Left ventricle myocardium superior (tissue), 1 donor: ENCODE measurements at regions not wholly inside any gene's neighbourhood (a gene's known extent, or its start where the extent isn't known, plus 50 kb on each side); places are given as distances from the start of the nearest gene placed in this dataset.
A peak's percentile ranks its signal among the peaks of the same experiment; 100 is the strongest.

ENCODE experiments used
- ATAC-seq: fragments of 200-7000 bp; cut with Tn5 transposase; one replicate; pipeline ENCODE4 v1.9.1; 2020; ENCODE audit warnings: mild to moderate bottlenecking, moderate library complexity
- DNase-seq: peaks from one replicate; pipeline ENCODE4 v3.0.0-alpha.2; 2020
- intact Hi-C: fragments of 100-400 bp; cut with micrococcal nuclease; formaldehyde crosslinking; loops from one replicate; pipeline ENCODE4 v1.11.0; 2022
- donor health status: DM: no; HTN: yes; CAD: no; lungs with severe emphysema.

DNA sequence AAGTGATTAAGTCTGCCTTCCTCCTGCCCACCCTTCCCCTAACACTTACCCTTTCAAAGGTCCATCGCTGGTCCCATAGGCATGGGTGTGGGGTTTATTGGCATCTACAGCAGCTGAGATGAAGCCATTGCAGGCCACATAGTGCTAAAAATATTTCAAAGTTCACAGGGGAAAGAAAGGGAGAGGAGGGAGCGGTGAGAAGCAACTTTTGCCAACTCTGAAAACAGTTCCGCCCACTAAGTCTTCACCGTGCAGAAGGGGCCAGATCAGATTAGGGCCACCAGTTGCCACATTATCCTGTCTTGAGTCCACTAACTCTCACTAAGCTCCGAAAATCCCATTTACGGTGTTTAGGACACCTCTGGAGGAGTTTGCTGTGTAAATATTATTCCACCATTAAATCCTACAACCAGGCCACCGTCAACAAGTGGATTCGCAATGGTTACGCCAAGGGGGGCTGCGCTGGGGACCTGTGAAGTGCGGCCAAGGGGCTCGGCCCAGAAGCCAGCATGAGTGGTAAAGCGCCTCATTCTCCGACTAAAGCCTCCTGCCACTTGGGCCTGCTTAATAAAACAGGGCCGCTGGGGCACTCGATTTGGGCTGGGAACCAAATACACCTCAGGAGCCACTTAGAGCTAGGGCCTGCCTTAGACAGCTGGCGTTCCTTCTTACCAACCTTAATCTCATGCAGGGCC lies 534.9 kb downstream of the MIAT start:
- intact Hi-C loops = no loop called here
- DNase-seq = no peak
- peak; percentile 18 for ATAC-seq

DNA sequence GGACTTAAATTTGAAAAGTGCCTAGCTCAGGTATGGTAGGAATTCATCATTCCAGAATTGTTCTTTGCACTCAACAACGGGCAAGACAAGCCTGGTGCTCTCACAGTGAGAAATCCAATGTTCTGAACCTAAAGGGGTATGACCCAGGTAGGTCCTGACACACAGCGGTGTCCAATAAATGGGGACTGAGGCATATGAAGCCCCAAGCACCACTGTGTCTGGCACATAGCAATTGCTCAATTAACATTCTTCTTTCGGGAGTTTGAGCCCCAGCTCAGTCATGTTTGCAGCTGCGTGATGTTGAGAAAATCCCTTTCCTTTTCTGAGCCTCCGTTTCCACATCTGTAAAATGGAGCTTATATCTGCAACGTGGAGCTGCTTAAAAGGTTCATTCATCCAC lies 535.8 kb downstream of the MIAT start:
- intact Hi-C loops = no loop called here
- ATAC-seq = no peak
- no peak for DNase-seq

DNA sequence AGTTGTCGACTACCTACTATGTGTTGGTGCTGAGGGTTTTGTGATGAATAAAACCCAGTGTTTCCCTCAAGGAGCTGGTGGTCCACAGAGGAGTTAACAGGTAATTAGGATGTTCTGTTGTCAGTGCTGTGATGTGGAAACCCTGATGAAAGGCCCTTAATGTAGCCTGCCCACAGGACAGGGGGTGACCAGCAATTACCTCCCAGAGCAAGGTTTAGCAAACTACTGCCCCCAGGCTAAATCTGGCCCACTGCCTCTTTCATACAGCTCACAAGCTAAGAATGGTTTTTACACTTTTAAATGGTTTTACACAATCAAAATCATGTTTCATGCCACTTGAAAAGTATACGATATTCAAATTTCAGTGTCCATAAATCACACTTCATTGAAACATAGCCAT lies 536.2 kb downstream of the MIAT start:
- intact Hi-C loops = no loop called here
- ATAC-seq = no peak
- DNase-seq = no peak

DNA sequence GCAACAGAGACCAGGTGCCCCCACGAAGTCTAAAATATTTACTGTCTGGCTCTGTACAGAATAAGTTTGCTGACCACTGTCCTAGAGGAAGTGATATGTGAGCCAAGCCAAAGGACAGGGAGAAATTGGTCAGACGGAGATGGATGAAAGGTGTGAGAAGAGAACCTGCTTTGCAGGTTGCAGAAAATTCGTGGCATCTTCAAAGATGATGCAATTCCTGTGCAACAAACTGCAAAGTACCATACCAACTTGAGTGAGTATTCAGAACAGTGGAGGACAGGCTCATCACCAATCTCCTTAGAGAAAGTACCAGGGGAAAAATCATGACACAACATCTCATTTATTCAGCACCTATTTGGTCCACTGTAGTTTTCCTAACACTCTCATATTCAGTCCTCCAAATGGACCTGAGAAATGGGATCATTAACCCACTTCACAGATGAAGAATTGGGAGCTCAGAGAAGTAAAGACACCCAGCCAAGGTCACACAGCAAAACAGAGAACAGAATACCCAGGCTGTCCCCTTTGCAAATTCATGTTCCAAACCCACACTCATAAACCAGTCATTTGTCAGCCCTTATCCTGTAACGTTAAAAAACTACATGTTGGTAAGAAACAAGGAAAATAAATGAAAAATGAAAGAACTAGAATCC lies 536.8 kb downstream of the MIAT start:
- no peak for ATAC-seq
- intact Hi-C loops = no loop called here
- DNase-seq = no peak

DNA sequence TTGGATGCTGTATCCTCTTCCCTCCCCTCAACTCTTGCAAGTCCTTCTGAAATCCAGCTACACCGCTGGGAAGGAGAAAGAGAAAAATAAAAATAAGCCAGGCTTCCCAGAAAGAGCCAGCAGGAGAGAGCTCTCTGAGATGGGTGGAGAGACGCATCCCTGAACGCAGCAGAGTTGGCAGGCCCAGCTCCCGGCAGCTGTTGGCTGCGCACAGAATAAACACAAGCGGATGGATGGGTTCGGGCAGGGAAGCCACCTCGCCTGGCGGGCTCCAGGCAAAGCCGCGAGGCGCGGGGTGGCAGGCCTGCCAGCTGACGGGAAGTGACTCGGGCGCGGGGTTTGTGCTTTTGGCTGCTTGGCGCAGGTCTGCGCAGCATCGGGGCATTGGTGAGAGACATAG lies 537.7 kb downstream of the MIAT start:
- intact Hi-C loops = no loop called here
- peak; percentile 77 for DNase-seq
- peak; percentile 90 for ATAC-seq

DNA sequence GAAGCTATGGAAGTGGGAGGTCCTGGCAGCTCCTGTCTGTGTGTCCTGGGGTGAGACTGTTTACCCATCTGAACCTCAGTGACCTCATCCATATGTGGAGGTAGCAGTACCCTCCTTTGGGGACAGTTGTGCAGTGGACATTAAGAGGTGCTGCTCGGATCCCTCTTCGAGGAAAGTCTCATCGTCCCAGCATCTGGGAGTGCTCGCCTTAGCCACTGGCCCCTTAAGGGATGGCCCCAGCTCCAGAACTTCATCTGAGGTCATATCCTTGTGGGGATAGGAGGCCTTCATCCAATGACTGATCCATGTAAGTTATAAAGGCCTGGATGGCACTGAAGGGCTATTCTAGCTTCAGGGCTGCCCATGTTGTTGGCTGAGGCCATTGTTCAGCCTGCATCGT lies 538.1 kb downstream of the MIAT start:
- intact Hi-C loops = no loop called here
- DNase-seq (no peak), ATAC-seq (peak; percentile 76)

DNA sequence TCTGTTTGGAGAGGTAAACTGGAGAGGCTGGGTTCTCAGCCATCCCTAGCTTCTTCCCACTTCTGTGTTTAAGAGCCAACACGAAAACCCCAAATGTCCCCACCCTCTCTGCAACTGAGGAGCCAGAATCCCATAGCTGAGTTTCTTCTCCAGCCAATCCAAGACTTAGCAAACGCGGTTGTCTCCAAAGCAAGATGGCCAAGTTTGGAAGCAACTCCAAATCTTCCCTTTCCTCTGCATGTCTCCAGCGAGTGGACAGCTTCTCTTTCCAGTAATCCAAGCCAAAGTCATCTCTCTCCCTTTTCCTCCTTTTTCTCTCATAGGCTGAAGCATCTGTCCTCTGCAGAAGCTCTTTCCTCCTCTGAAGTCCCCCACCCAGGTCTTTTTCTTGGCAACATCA lies 539.2 kb downstream of the MIAT start:
- DNase-seq (no peak), ATAC-seq (peak; percentile 10)
- intact Hi-C loops = no loop called here

DNA sequence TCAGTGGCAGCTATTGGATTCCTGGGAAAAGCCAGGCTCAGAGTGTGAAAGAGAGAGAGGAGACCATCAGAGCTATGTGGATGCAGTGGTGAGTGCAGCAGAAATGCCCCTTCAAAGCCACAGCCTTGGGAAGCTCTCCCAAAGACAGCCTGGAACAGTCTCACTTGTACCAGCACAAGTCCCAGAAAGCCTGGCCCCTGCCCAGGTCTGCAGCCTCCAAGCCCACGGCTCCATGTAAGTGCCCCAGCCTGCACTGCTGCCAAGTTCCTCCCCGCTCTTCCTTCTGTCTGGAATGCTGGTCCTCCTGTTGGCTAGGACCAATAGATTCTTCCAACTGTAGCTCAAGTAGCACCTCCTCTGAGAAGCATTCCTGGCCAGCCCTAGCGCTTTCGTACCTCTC lies 539.7 kb downstream of the MIAT start:
- DNase-seq (no peak), ATAC-seq (no peak)
- intact Hi-C loops = no loop called here

DNA sequence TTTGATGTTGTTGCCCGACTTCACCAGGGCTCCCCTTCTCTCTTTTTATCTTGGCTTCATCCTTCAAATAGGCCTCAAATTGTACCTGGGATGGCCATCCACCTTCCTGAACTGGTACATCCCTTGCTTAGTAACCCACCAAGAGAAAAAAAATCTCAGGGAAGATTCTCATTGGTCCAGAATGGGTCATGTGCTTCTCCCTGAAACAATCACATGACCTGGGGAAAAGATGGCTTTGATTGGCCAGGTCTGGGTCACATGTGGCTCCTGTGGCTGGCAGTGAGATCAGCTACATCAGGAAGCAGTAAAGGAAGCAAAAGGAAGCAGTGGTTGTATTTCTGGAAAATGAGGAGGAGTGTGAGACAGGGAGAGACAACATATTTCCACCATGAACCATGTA lies 540.2 kb downstream of the MIAT start:
- intact Hi-C loops = no loop called here
- no peak for ATAC-seq

DNA sequence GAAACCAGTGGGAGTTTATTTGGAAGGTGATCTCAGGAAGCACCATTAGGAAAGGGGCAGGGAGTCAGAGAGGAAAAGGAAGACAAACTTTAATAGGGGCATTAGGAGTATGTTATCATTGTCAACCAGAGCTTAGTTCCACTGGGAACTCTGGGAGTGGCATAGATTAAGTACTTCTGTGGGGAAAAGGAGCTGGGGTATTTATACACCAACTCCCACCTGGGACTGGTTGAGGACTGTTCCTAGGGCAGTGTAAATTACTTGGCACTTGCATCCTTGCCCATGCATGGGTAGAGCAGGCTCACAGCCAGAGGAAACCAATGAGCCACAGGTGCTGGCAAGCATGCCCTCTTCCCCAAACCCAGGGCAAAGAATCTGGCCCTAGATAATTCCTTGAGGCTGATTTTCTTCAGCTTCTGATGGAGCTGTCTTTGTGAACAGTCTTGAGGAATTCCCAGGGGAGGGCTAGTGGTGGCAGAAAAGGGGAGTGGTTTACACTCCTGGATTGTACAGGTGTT lies 541.2 kb downstream of the MIAT start:
- no peak for DNase-seq
- ATAC-seq = no peak
- intact Hi-C loops = no loop called here

More for the DNA sequence above, 540.2 kb downstream of the MIAT start:
- DNase-seq = no peak

DNA sequence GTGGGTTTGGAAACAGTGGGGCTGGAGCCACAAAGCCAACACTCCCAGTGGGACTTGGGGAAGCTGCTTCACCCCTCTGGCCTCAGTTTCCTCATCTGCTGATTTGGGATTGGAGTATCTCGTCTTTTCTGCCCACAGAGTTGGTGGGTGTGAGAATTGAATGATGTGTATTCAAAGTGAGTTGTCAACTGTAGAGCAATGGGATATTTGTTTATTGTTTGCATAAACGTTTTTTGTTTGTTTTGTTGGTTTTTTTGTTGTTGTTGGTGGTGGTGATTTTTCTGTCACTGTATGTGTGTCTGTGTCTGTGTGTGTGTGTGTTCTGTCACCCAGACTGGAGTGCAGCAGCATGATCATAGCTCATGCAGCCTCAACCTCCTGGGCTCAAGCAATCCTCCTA lies 542.0 kb downstream of the MIAT start:
- DNase-seq (no peak), ATAC-seq (no peak)
- intact Hi-C loops = no loop called here

DNA sequence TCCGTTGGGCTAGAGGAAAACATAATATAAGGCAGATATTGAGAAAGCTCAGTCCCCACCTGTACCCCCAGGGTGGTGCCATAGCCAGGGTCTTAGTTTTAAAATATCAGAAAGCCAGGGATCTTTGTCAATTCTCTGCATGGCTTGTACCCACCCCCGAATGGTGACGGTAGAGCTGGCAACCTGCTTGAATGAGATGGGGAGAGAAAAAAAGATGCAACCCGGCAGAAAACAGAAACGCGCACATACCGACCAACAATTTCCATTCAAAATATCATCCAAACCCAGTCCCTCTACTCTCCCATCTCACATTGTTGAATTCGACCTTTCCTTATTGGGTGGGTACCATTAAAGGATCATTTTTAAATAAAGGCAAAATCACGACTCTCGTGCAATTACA lies 543.9 kb downstream of the MIAT start:
- ATAC-seq (no peak), DNase-seq (no peak)
- intact Hi-C loops = no loop called here

DNA sequence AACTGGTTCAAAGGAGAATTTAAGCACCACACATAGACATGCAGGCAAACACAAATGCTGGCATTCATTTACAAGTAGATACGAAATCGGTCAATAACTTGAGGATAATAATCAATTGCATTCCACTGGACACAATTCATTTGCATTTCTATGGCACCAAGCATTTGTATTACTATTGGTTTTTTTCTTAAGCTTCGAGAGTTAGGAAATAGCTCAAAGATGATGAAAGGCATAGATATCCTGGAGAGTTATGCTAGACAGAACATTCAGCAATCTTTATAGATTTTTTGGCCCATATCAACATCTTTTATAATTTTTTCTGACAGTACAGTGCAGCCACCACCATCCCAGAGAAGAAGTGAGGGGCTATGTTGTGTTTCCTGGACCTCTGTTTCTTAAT lies 544.4 kb downstream of the MIAT start:
- DNase-seq (no peak), ATAC-seq (no peak)
- intact Hi-C loops = no loop called here

DNA sequence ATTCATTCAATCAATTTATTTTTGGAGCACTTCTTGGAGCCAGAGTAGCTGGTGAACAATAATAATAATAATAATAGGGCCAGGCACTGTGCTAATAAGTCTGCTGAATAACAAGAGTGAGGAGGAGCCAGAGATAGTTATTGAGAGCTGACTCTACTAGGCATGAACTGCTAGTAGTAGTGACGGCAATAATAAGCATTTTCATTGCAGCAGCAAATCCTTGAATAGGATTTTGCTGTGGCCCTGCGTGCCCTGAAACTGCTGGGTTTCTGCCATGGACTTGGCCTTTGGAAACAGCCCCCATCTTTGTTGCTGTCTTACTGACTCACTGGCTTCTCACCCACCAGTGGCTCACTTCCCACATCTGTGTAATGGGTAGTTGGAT lies 545.9 kb downstream of the MIAT start:
- no peak for DNase-seq
- intact Hi-C loops = no loop called here
- ATAC-seq = no peak

DNA sequence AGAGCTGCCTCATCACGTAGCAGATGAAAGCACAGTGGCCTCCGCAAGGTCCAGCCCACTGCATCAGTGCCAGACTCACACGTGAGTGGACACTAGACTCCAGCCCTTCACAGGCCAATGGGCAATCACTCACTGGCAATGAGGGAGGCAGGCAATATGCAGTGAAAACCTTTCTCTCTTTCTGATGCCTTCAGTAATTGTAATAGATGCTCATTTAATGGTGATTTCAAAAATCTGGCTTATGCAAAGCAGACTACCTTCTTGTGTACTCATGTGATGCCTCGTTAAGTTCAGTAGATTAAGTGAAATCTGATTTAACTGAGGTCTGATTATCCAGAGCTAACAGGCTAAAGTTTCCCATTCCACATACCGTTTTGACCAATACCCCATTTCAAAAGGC lies 546.9 kb downstream of the MIAT start:
- intact Hi-C loops = no loop called here
- ATAC-seq (no peak), DNase-seq (no peak)

DNA sequence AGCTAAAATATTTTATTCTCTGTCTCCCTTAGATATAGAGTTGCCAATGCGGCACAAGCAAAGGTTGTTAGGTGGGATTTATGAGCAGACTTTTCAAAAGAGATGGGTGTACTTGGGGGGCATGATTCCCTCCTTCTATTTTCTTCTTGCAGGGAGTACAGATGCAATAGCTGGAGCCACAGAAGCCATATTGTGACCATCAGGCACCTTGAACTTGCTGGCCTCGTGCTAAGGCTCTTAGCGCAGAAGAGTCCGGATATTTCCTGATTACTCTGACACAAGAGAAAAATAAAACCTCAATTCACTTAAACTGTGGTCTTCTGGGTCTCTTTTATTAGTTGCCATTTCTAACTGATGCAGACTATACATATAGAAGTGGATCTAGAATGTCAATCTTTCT lies 547.4 kb downstream of the MIAT start:
- DNase-seq = no peak
- intact Hi-C loops = no loop called here

DNA sequence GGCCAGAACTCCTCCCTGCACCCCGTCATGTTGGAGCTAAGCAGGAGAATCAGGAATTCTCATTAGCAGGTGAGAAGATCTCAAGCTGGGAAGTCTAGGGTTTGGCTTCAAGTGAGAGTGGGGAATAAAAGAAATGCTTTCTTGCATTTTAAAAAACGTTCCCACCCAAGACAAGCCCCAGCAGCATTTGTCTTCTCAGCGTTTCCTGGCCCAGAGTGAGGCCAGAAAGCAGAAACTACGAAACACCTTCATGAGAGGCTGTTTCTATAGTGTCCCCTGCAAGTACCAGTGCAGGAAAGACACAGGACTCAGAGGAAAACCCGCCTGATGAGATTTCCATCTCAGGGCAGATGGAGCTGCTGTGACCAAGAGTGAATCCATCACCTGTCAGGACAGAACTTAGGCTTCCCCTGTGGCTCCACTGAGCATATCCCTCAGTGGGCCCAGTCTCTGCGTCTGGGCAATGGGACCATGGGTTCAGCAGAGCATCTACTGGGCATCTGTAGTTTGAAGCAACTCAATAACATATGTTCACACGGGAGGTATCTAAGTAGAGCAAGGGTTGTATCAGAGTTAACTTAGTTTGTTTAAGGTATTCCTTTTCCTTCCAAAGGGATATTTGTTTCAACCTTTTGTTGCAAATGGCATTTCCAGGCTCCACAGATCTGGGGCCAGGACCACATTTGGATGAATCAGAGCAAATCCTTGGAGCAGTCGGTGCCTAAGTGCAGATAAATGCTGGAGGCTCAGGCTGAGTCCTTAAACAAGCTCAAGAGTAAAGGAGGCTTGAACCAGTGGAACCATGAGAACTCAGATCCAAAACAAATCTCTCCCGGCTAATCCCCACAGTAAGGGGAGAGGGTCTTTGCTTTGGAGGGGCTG lies 548.3 kb downstream of the MIAT start:
- intact Hi-C loops = no loop called here
- DNase-seq (no peak), ATAC-seq (no peak)

More for the DNA sequence above, 547.4 kb downstream of the MIAT start:
- no peak for ATAC-seq

DNA sequence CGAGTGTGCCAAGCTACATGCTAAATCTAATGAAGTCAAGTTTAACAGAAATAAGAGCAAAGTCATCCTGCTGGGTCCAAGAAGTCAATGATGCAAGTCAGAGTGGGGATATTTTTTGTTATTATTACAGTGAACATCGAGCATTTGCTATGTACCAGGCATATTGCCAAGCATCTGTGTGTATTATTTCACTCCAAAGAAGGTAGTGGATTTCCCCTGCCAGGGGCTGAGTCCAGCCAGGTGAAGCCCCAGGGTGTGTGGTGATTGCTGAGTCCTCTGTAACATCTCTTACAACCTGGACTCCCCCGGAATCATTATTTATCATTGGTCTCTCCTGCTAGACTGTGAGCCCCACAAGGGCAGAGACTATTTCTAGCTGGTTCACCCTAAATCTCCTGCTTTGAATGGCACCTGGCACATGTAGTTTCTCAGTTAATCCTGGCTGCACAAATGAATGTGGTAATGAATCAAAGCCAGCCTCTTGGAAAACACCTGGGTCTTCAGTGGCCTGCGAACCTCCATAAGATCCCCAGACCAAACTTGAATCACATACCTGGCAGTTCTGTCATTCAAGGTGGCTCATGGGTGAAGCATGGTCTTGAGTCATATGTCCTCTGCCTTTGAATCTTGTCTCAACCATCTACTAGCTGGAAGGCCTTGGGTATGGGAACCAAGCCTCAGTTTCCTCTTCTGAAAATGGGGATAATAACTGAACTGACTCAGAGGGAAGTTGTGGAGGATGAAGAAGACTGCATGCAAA lies 549.2 kb downstream of the MIAT start:
- intact Hi-C loops = no loop called here
- DNase-seq (no peak), ATAC-seq (no peak)

DNA sequence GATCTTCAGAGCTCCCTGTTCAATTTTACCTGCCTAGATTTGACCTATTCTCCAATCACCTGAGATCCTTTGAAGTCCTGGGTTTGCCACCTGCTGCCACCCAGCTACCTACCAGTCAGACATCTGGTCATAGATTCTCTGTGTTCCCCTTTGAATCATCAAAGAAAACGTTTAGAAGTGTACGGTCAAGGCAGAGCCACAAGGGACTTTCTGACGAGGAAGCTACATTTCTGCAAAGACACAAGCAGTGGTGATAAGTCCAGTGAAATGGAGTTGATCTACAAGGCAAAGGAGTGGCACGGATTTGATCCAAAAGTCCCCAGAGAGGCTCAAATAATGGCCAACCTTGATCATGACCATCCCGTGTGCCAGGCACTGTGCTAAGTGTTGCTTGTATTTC lies 549.9 kb downstream of the MIAT start:
- ATAC-seq (no peak), DNase-seq (no peak)
- intact Hi-C loops = no loop called here

DNA sequence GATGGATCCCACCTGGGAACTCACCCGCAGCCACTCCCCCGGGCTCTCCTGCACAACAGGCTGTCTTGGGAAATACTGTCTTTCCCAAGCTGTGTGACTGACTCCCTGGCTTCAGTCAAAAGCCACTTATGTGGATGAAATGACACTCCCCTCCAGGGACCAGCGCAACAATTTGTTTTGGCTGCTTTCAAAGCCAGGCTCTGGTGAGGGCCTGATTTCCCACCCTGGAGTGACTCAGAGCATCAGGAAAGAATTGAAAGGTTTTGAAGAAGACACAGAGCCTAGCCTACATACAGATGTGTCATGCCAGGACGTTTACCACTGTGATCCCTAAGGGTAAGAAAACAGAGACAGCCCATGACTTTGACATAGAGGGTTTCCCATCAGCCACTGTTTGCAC lies 550.5 kb downstream of the MIAT start:
- ATAC-seq (no peak), DNase-seq (no peak)
- intact Hi-C loops = no loop called here
